HS-5 (cell line): ENCODE measurements at regions not wholly inside any gene's neighbourhood (a gene's known extent, or its start where the extent isn't known, plus 50 kb on each side); places are given as distances from the start of the nearest gene placed in this dataset.
"Not testable (repeated sequence)": the region's sequence is repeated elsewhere in the genome, so short reads cannot be mapped to it uniquely, and the experiment has no call there.

Source experiments
- DNase-seq: peaks from one replicate; pipeline ENCODE4 v3.0.0-alpha.2; 2012; ENCODE audit warnings: low read depth

- not testable (repeated sequence) for DNase-seq
Observed at GRCh38 chr5:100379254-100379858, 155.8 kb upstream of the FAM174A start.

GRCh38 chr5:100364757-100365478, 170.3 kb upstream of the FAM174A start:
- DNase-seq, result not testable (repeated sequence)

- not testable (repeated sequence) for DNase-seq
Observed at GRCh38 chr5:100364343-100364742, 170.8 kb upstream of the FAM174A start.

- not testable (repeated sequence) for DNase-seq
Observed at GRCh38 chr5:100359998-100360397, 175.2 kb upstream of the FAM174A start.

GRCh38 chr5:100346269-100346668, 188.9 kb upstream of the FAM174A start:
- not testable (repeated sequence) for DNase-seq

- not testable (repeated sequence) for DNase-seq
Observed at GRCh38 chr5:100341485-100341884, 193.7 kb upstream of the FAM174A start.

GRCh38 chr5:100322483-100322882, 212.7 kb upstream of the FAM174A start:
- no peak for DNase-seq

GRCh38 chr5:100319885-100320284, 215.3 kb upstream of the FAM174A start:
- no peak for DNase-seq

GRCh38 chr5:100313657-100314056, 221.5 kb upstream of the FAM174A start:
- DNase-seq, result no peak

- peak; percentile 2 for DNase-seq
Observed at GRCh38 chr5:100311806-100312205, 223.4 kb upstream of the FAM174A start.

GRCh38 chr5:100306000-100306399, 229.2 kb upstream of the FAM174A start:
- DNase-seq, result no peak

- no peak for DNase-seq
Observed at GRCh38 chr5:100303216-100303615, 232.0 kb upstream of the FAM174A start.

- DNase-seq, result no peak
Observed at GRCh38 chr5:100299261-100299660, 235.9 kb upstream of the FAM174A start.

GRCh38 chr5:100276071-100276470, 259.1 kb upstream of the FAM174A start:
- DNase-seq, result no peak

GRCh38 chr5:100275631-100276030, 259.5 kb upstream of the FAM174A start:
- DNase-seq, result no peak

- DNase-seq, result no peak
Observed at GRCh38 chr5:100273846-100274580, 261.2 kb upstream of the FAM174A start.

- peak; percentile 39 for DNase-seq
Observed at GRCh38 chr5:100270023-100270771, 265.0 kb upstream of the FAM174A start.

GRCh38 chr5:100260968-100261367, 274.2 kb upstream of the FAM174A start:
- no peak for DNase-seq

GRCh38 chr5:100252944-100253343, 282.2 kb upstream of the FAM174A start:
- DNase-seq, result no peak

- DNase-seq, result no peak
Observed at GRCh38 chr5:100252037-100252436, 283.1 kb upstream of the FAM174A start.

- DNase-seq, result no peak
Observed at GRCh38 chr5:100249884-100250269, 285.3 kb upstream of the FAM174A start.

GRCh38 chr5:100249211-100249883, 285.8 kb upstream of the FAM174A start:
- no peak for DNase-seq
